ENCODE measurements at regions not wholly inside any gene's neighbourhood (a gene's known extent, or its start where the extent isn't known, plus 50 kb on each side); places are given as distances from the start of the nearest gene placed in this dataset.

GRCh38 chr3:24899901-24900603 lies 405.4 kb upstream of the THRB start (continued):
- TF ChIP-seq REST (IDR thresholded peaks at IDR 0.05; ENCODE audit: unreplicated experiment) (no peak), POLR2AphosphoS5 (IDR thresholded peaks at IDR 0.05; ENCODE audit: low read depth) (no peak), NANOG (IDR thresholded peaks at IDR 0.05; ENCODE audit: borderline replicate concordance) (no peak)

- H4K20me1 ChIP-seq (replicated peaks; ENCODE audit: insufficient read depth) = no peaks in the 10 kb centered on the region
- no peaks in the 10 kb centered on the region for H3K79me2 ChIP-seq (replicated peaks; ENCODE audit: insufficient read depth)
- H3K4me1 ChIP-seq (ENCODE audit: insufficient read depth) = no peaks in the 10 kb centered on the region
- DNase-seq (ENCODE audit: low spot score) (no peak), ATAC-seq (no peak)
- Mint-ChIP-seq H3K27me3 (ENCODE audit: insufficient read depth, low read depth, poor library complexity) (no peaks in the 10 kb centered on the region), H3K27ac (no peak overlapping the region), H3K4me1 (no peaks in the 10 kb centered on the region), H3K4me3 (no peak overlapping the region), H3K36me3 (ENCODE audit: low read depth) (no peaks in the 10 kb centered on the region), H3K9me3 (no peaks in the 10 kb centered on the region; the same call in 2 of the 3 replicates)
- no peaks in the 10 kb centered on the region for H3F3A ChIP-seq (replicated peaks; ENCODE audit: low read depth)
- H3K36me3 ChIP-seq (ENCODE audit: insufficient read depth) = no peaks in the 10 kb centered on the region
- no peak overlapping the region for H2AFZ ChIP-seq
- no peak overlapping the region for H3K4me2 ChIP-seq
- no peaks in the 10 kb centered on the region for H3K9me2 ChIP-seq (ENCODE audit: insufficient read depth)
- H3K27ac ChIP-seq (ENCODE audit: low read depth) = no peak overlapping the region
- no peak overlapping the region for H3K4me3 ChIP-seq
- H3K27me3 ChIP-seq (ENCODE audit: insufficient read depth) = no peaks in the 10 kb centered on the region
- TF ChIP-seq CTCF (conservative IDR thresholded peaks at IDR 0.05; ENCODE audit: low read depth in 2 of 2) = no peak
- TF ChIP-seq NANOG (IDR thresholded peaks at IDR 0.05; ENCODE audit: borderline replicate concordance) = no peak
- TF ChIP-seq ZNF331 (CRISPR knock-in tag; IDR thresholded peaks at IDR 0.05; ENCODE audit: low read depth) = no peak
- TF ChIP-seq POLR2AphosphoS5 (IDR thresholded peaks at IDR 0.05; ENCODE audit: low read depth) = no peak
- no peak for TF ChIP-seq ZNF114 (CRISPR knock-in tag; IDR thresholded peaks at IDR 0.05)
- no peak for TF ChIP-seq ZNF462 (CRISPR knock-in tag; IDR thresholded peaks at IDR 0.05)
Measured at GRCh38 chr3:24905266-24905665, 410.6 kb upstream of the THRB start.
